ENCODE measurements at regions not wholly inside any gene's neighbourhood (a gene's known extent, or its start where the extent isn't known, plus 50 kb on each side); places are given as distances from the start of the nearest gene placed in this dataset.

DNA sequence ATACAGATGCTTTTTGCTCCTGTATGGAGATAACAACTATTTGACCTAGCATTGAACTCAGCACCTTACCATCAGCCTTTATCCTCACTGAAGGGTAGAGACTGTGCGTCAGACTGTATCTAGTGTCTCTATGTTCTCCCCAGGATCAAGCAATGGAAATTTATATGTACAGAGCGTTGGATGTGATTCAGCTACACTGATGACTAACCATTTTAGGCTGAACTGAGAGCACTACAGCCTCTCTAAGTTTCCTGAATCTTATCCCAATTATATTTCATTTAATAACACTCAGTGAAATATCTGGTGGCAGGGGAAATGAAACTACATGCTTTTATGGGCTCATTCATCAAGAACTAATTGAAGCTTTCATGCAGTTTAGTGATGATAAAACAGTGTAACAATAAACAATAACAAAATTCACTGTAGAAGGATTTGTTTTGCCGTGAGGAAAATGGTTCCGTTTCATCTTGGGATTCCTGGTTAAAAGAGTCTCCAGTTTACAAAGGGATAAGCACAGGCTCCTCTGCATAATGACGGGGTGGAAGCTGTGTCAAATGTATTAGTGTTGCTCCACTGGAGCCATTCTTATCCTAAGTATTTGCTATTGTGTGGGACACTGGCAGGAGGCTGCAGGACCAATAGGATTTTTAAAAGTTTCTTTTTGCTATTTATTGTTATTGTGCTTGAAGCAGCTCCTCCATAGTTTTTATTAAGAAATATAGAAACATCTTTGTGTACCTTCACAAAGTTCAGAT is 567.6 kb upstream of the MMS22L start:
- H3K27me3 ChIP-seq (ENCODE audit: control insufficient read depth, insufficient read depth, low read length): no peaks in the 10 kb centered on the region
- H3K27ac ChIP-seq (ENCODE audit: low read depth, low read length): no peak overlapping the region
- no peaks in the 10 kb centered on the region for H3K9me3 ChIP-seq (ENCODE audit: control insufficient read depth, insufficient read depth, low read length)
- DNase-seq (ENCODE audit: low read depth in 4 of 6, low spot score in 6 of 6): peak in 5 of 6 donors; percentile 7 to 79 (median 17)
- H3K4me1 ChIP-seq (ENCODE audit: control insufficient read depth, insufficient read depth, low read length): no peaks in the 10 kb centered on the region
- WGBS (ENCODE audit: insufficient coverage): 0% methylated on average over 1 of the region's 5 CpGs
- no peak overlapping the region for H3K4me3 ChIP-seq (ENCODE audit: low read depth, low read length)
- H3K36me3 ChIP-seq (ENCODE audit: control insufficient read depth, insufficient read depth, low read length): no peaks in the 10 kb centered on the region

DNA sequence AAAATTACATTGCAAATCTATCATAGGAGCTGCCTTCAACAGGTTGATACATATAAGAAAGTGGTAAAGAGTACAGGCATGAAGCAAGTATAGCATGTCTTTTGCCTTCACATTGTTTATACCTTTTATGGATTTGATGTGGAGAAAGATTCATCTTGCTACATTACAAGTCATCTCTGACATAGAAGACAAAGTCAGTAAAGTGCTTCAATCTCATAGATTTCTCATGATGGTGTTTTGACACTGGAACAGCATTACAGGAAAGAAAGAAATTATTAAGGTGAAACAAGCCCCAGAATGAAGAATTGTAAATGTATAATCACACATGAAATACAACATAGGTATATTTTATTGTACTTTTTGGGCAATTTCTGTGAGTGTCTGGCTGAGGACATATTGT is 580.7 kb upstream of the MMS22L start:
- no peaks in the 10 kb centered on the region for H3K36me3 ChIP-seq (ENCODE audit: control insufficient read depth, insufficient read depth, low read length)
- no peak overlapping the region for H3K27ac ChIP-seq (ENCODE audit: low read depth, low read length)

DNA sequence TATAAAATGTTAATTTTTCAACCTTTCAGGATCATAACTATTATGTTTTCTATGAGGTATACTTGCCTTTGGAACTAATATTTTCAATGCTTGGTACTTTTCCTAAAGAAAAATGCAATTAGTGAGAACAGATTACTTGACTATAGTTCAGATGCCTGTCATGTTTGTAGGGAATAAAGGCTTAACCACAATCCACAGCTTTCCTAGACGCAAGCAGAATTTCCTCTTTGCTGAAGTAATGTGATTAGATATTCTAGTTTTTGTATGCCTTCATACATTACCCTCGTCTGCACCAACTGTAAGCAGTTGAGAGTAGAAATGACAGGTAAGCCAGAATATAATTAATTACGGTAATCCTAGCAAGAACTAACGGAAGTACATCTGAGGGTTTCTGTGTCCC is 581.4 kb upstream of the MMS22L start:
- H3K4me1 ChIP-seq (ENCODE audit: control insufficient read depth, insufficient read depth, low read length): no peaks in the 10 kb centered on the region
- H3K4me3 ChIP-seq (ENCODE audit: low read depth, low read length): no peak overlapping the region
- H3K27me3 ChIP-seq (ENCODE audit: control insufficient read depth, insufficient read depth, low read length): no peaks in the 10 kb centered on the region
- no CpG with 5 or more reads among the region's 4 CpGs for WGBS (ENCODE audit: insufficient coverage)
- no peak for DNase-seq (ENCODE audit: low read depth in 4 of 6, low spot score in 6 of 6)
- no peak overlapping the region for H3K27ac ChIP-seq (ENCODE audit: low read depth, low read length)
- H3K36me3 ChIP-seq (ENCODE audit: control insufficient read depth, insufficient read depth, low read length): no peaks in the 10 kb centered on the region
- H3K9me3 ChIP-seq (ENCODE audit: control insufficient read depth, insufficient read depth, low read length): no peaks in the 10 kb centered on the region

More for the DNA sequence above, 580.7 kb upstream of the MMS22L start:
- no peak for DNase-seq (ENCODE audit: low read depth in 4 of 6, low spot score in 6 of 6)
- no peaks in the 10 kb centered on the region for H3K27me3 ChIP-seq (ENCODE audit: control insufficient read depth, insufficient read depth, low read length)
- no peaks in the 10 kb centered on the region for H3K9me3 ChIP-seq (ENCODE audit: control insufficient read depth, insufficient read depth, low read length)
- H3K4me1 ChIP-seq (ENCODE audit: control insufficient read depth, insufficient read depth, low read length): no peaks in the 10 kb centered on the region
- no peak overlapping the region for H3K4me3 ChIP-seq (ENCODE audit: low read depth, low read length)

DNA sequence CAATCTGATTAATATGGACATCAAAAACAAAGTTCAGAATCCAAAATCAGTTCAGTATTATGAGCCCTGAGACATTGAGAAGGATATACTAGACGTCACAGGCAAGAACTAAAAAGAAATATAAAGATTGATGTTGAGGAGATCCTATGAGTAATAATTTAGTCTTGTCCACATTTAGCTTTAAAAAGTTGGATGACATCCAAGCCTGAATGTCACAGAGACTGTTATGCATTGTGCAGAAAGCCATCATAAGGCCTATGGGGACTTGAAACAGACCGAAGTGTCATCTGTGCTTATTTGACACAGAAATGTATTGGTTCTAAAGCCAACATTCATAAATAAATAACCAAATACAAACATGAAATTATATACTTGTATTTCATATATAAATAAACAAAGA is 581.8 kb upstream of the MMS22L start:
- Histone ChIP-seq H3K36me3 (ENCODE audit: control insufficient read depth, insufficient read depth, low read length) (no peaks in the 10 kb centered on the region), H3K27ac (ENCODE audit: low read depth, low read length) (no peak overlapping the region), H3K4me3 (ENCODE audit: low read depth, low read length) (no peak overlapping the region), H3K4me1 (ENCODE audit: control insufficient read depth, insufficient read depth, low read length) (no peaks in the 10 kb centered on the region), H3K9me3 (ENCODE audit: control insufficient read depth, insufficient read depth, low read length) (no peaks in the 10 kb centered on the region), H3K27me3 (ENCODE audit: control insufficient read depth, insufficient read depth, low read length) (no peaks in the 10 kb centered on the region)
- peak in 2 of 6 donors; percentile 11 to 47 for DNase-seq (ENCODE audit: low read depth in 4 of 6, low spot score in 6 of 6)
- WGBS (ENCODE audit: insufficient coverage): 100% methylated on average over 1 of the region's 2 CpGs

DNA sequence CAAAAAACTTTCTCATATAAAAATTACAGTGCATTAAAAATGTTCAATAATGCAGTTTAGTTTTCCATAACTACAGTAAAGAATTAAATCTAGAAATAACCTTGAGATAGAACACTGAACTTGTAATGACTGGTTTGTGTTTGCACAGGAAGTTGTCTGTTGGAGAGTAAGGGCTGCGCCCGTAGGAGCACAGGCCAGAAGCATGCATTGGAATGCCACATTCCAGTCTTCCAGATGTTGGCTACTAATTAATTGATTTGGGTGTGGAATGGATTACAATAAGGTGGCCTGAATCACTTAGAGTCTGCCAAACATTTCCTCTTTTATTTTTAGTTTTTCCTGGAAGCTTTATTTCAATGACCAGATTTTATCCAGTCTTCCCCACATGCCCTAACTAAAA is 582.6 kb upstream of the MMS22L start:
- Histone ChIP-seq H3K27ac (ENCODE audit: low read depth, low read length) (no peak overlapping the region), H3K36me3 (ENCODE audit: control insufficient read depth, insufficient read depth, low read length) (no peaks in the 10 kb centered on the region), H3K4me1 (ENCODE audit: control insufficient read depth, insufficient read depth, low read length) (no peaks in the 10 kb centered on the region), H3K4me3 (ENCODE audit: low read depth, low read length) (no peak overlapping the region), H3K27me3 (ENCODE audit: control insufficient read depth, insufficient read depth, low read length) (no peaks in the 10 kb centered on the region), H3K9me3 (ENCODE audit: control insufficient read depth, insufficient read depth, low read length) (no peaks in the 10 kb centered on the region)
- WGBS (ENCODE audit: insufficient coverage): no CpG with 5 or more reads among the region's 2 CpGs
- no peak for DNase-seq (ENCODE audit: low read depth in 4 of 6, low spot score in 6 of 6)

DNA sequence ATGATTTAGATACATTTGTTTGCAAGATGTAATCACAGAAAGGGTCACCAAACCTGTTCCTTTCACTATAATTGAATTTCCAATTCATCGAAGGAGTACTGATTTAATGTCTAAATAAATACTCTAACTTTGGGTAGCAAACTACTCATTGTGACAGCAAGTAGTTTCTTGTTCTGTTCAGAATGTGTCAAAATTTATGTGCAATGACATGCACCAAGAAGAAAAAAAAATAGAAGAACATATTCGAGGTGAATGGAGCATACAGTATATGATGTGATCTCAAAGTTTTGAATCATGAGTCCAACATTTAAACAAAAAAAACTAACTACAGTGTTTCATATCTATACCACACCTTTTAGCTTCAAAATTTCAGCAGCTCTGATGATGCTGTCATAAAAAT is 583.6 kb upstream of the MMS22L start:
- Histone ChIP-seq H3K9me3 (ENCODE audit: control insufficient read depth, insufficient read depth, low read length) (no peaks in the 10 kb centered on the region), H3K4me3 (ENCODE audit: low read depth, low read length) (no peak overlapping the region), H3K27me3 (ENCODE audit: control insufficient read depth, insufficient read depth, low read length) (no peaks in the 10 kb centered on the region), H3K36me3 (ENCODE audit: control insufficient read depth, insufficient read depth, low read length) (no peaks in the 10 kb centered on the region), H3K27ac (ENCODE audit: low read depth, low read length) (no peak overlapping the region), H3K4me1 (ENCODE audit: control insufficient read depth, insufficient read depth, low read length) (no peaks in the 10 kb centered on the region)
- DNase-seq (ENCODE audit: low read depth in 4 of 6, low spot score in 6 of 6): no peak
- no CpG with 5 or more reads among the region's 2 CpGs for WGBS (ENCODE audit: insufficient coverage)

DNA sequence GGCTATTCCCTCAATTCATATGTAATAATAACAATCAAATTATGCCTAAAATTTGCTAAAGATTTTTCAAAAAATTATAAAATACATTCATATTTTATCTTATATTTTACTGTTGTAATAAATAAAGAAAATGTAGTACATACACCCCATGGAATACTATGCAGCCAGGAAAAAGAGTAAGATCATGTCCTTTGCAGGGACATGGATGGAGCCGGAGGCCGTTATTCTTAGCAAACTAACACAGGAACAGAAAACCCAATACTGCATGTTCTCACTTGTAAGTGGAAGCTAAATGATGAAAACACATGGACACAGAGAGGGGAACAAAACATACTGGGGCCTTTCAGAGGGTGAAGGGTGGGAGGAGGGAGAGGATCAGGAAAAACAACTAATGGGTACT is 584.2 kb upstream of the MMS22L start:
- H3K9me3 ChIP-seq (ENCODE audit: control insufficient read depth, insufficient read depth, low read length): no peaks in the 10 kb centered on the region
- no peaks in the 10 kb centered on the region for H3K4me1 ChIP-seq (ENCODE audit: control insufficient read depth, insufficient read depth, low read length)
- no peaks in the 10 kb centered on the region for H3K27me3 ChIP-seq (ENCODE audit: control insufficient read depth, insufficient read depth, low read length)
- DNase-seq (ENCODE audit: low read depth in 4 of 6, low spot score in 6 of 6): no peak
- H3K27ac ChIP-seq (ENCODE audit: low read depth, low read length): no peak overlapping the region
- H3K36me3 ChIP-seq (ENCODE audit: control insufficient read depth, insufficient read depth, low read length): no peaks in the 10 kb centered on the region
- no CpG with 5 or more reads among the region's 2 CpGs for WGBS (ENCODE audit: insufficient coverage)
- H3K4me3 ChIP-seq (ENCODE audit: low read depth, low read length): no peak overlapping the region

DNA sequence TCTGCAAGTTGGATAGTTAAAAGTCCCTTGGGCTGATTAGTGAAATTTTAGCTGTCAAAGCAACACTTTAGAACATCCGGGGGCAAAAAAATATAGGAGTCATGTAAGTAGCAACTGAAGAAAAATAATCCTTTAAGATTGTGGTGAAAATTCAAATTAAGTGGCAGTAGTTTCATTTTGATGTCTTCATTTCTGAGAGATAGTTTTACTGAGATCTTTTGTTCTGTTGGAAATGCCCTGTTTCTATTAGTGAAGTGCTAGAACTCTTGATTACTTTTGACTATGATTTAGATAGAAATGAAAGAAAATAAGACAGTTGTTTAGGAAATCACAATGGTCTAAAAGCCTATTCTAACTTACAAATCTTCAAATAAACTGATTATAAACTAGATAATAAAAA is 587.3 kb upstream of the MMS22L start:
- H3K4me3 ChIP-seq (ENCODE audit: low read depth, low read length): no peak overlapping the region
- whole genome bisulfite sequencing (ENCODE audit: insufficient coverage): 0% methylated on average over 1 of the region's 1 CpG
- H3K9me3 ChIP-seq (ENCODE audit: control insufficient read depth, insufficient read depth, low read length): no peaks in the 10 kb centered on the region

DNA sequence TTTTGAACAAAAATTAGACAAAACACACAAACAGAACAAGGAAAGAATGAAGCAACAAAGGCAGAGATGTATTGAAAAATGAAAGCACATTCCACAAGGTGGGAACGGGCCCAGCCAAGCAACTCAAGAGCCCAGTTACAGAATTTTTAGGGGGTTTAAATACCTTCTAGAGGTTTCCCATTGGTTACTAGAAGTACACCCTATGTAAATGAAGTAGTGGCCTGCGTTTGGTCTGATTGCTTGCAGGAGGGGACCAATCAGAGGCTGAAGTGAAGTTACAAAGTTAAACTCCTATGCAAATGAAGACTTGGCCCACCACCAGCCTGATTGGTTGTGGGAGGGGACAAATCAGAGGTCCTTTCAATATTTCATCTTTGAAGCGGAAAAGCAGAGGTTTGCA is 593.7 kb upstream of the MMS22L start:
- no peak for DNase-seq (ENCODE audit: low read depth in 4 of 6, low spot score in 6 of 6)
- H3K9me3 ChIP-seq (ENCODE audit: control insufficient read depth, insufficient read depth, low read length): no peaks in the 10 kb centered on the region
- H3K4me1 ChIP-seq (ENCODE audit: control insufficient read depth, insufficient read depth, low read length): no peaks in the 10 kb centered on the region
- H3K27me3 ChIP-seq (ENCODE audit: control insufficient read depth, insufficient read depth, low read length): no peaks in the 10 kb centered on the region
- no peak overlapping the region for H3K27ac ChIP-seq (ENCODE audit: low read depth, low read length)
- H3K36me3 ChIP-seq (ENCODE audit: control insufficient read depth, insufficient read depth, low read length): no peaks in the 10 kb centered on the region
- 100% methylated on average over 1 of the region's 3 CpGs for WGBS (ENCODE audit: insufficient coverage)
- H3K4me3 ChIP-seq (ENCODE audit: low read depth, low read length): no peak overlapping the region

More for the DNA sequence above, 587.3 kb upstream of the MMS22L start:
- no peak for DNase-seq (ENCODE audit: low read depth in 4 of 6, low spot score in 6 of 6)
- H3K4me1 ChIP-seq (ENCODE audit: control insufficient read depth, insufficient read depth, low read length): no peaks in the 10 kb centered on the region
- no peaks in the 10 kb centered on the region for H3K36me3 ChIP-seq (ENCODE audit: control insufficient read depth, insufficient read depth, low read length)
- no peaks in the 10 kb centered on the region for H3K27me3 ChIP-seq (ENCODE audit: control insufficient read depth, insufficient read depth, low read length)
- no peak overlapping the region for H3K27ac ChIP-seq (ENCODE audit: low read depth, low read length)

DNA sequence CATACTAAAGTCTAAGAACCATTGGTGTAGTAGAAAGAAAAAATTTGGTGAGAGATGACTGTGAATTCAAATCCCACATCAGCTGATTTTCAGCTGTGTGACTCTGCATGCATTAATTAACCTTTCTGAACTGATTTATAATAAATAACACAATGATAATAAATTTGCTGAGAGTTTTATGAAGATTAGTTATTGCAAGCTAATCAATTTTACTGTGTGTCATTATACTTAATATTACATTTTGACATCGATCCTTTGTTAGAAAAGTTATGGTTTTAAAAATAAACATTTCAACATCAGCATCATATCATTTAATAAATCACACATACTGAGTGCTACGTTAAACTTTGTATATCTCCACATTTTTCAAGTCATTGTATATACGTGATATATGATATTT is 599.7 kb upstream of the MMS22L start:
- DNase-seq (ENCODE audit: low read depth in 4 of 6, low spot score in 6 of 6): no peak
- Histone ChIP-seq H3K27me3 (ENCODE audit: control insufficient read depth, insufficient read depth, low read length) (no peaks in the 10 kb centered on the region), H3K36me3 (ENCODE audit: control insufficient read depth, insufficient read depth, low read length) (no peaks in the 10 kb centered on the region), H3K4me1 (ENCODE audit: control insufficient read depth, insufficient read depth, low read length) (no peaks in the 10 kb centered on the region), H3K9me3 (ENCODE audit: control insufficient read depth, insufficient read depth, low read length) (no peaks in the 10 kb centered on the region), H3K4me3 (ENCODE audit: low read depth, low read length) (no peak overlapping the region), H3K27ac (ENCODE audit: low read depth, low read length) (no peak overlapping the region)
- no CpG with 5 or more reads among the region's 3 CpGs for WGBS (ENCODE audit: insufficient coverage)

All from spinal cord (tissue), 9 donors.